Loucy (cell line): ENCODE measurements at regions not wholly inside any gene's neighbourhood (a gene's known extent, or its start where the extent isn't known, plus 50 kb on each side); places are given as distances from the start of the nearest gene placed in this dataset.

Experiments used
- EZH2phosphoT487 ChIP-seq: fragments of 200-600 bp; IDR thresholded peaks from 2 replicates; pipeline ENCODE4 v1.6.1; 2018; ENCODE audit warnings: antibody characterized with exemption, mild to moderate bottlenecking, moderate library complexity, borderline replicate concordance
- TF ChIP-seq, protein P1 (sequence below): fragments of 200-600 bp; sonication (generic); conservative IDR thresholded peaks from 2 replicates; pipeline ENCODE4 v1.5.1; 2014; ENCODE audit warnings: mild to moderate bottlenecking, antibody characterized with exemption, low read length

DNA sequence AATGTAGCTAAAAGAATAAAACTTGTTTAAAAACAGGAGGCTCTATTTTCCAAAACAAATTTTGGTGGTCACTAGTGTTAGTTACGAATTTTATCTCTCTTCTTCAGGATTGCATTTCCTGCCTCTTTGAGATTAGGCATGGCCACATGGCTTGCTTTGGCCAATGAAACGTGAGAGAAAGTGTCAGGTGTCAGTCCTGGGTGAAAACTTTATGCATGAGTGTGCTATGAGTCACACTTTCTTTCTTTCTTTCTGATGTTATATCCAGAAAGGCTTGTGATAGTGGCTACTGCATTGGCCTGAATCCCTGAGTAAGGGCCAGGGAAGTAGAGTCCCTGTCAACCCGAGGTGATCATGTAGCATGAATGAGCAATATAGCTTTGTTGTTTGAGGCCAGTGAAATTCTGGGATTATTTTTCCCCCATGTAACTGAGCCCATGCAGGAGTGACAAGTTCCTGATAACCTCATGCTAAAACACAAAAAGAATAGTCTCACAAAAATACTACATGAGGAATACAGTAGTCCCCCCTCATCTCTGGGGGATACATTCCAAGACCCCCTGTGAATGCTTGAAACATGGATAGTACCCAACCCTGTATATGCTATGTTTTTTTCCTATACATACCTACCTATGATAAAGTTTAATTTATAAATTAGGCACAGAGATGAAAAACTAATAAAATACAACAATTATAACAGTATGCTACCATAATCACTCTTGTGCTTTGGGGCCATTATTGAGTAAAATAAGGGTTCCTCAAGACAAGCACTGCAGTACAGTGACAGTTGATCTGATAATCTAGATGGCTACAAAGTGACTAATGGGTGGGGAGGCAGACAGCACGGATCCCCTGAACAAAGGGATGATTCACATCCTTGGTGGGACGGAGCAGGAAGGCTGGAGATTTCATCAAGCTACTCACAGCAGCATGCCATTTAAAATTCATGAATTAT, 109.5 kb downstream of the CDC42EP3 start:
- TF ChIP-seq, protein P1, sequence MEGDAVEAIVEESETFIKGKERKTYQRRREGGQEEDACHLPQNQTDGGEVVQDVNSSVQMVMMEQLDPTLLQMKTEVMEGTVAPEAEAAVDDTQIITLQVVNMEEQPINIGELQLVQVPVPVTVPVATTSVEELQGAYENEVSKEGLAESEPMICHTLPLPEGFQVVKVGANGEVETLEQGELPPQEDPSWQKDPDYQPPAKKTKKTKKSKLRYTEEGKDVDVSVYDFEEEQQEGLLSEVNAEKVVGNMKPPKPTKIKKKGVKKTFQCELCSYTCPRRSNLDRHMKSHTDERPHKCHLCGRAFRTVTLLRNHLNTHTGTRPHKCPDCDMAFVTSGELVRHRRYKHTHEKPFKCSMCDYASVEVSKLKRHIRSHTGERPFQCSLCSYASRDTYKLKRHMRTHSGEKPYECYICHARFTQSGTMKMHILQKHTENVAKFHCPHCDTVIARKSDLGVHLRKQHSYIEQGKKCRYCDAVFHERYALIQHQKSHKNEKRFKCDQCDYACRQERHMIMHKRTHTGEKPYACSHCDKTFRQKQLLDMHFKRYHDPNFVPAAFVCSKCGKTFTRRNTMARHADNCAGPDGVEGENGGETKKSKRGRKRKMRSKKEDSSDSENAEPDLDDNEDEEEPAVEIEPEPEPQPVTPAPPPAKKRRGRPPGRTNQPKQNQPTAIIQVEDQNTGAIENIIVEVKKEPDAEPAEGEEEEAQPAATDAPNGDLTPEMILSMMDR, result no peak
- TF ChIP-seq EZH2phosphoT487, result no peak
